ENCODE measurements at regions not wholly inside any gene's neighbourhood (a gene's known extent, or its start where the extent isn't known, plus 50 kb on each side); places are given as distances from the start of the nearest gene placed in this dataset.

- Histone ChIP-seq H4K20me1 (ENCODE audit: insufficient read depth, poor library complexity, severe bottlenecking) (no peaks in the 10 kb centered on the region), H3K36me3 (replicated peaks; ENCODE audit: insufficient read depth, low read depth) (no peaks in the 10 kb centered on the region), H3K9me3 (ENCODE audit: low read depth) (no peaks in the 10 kb centered on the region), H3K9me2 (replicated peaks; ENCODE audit: insufficient read depth) (no peaks in the 10 kb centered on the region), H3K4me2 (no peak overlapping the region), H3K79me2 (no peaks in the 10 kb centered on the region), H2AFZ (no peak overlapping the region), H3K27ac (no peak overlapping the region), H3K4me3 (no peak overlapping the region), H3K27me3 (no peaks in the 10 kb centered on the region), H3K4me1 (ENCODE audit: insufficient read depth) (no peaks in the 10 kb centered on the region)
- no peak for TF ChIP-seq CTCF (IDR thresholded peaks at IDR 0.05; ENCODE audit: poor library complexity)
- TF ChIP-seq EZH2 (IDR thresholded peaks at IDR 0.05; ENCODE audit: borderline replicate concordance): no peak
- no peak for TF ChIP-seq EZH2phosphoT487 (IDR thresholded peaks at IDR 0.05; ENCODE audit: low read depth, severe bottlenecking, unreplicated experiment)
- DNase-seq (ENCODE audit: low spot score): no peak
- WGBS (ENCODE audit: low lambda C conversion rate, missing lambda C conversion rate): 66% methylated on average over 4 of the region's 4 CpGs
Measured at GRCh38 chr10:10225136-10225676, 792.5 kb upstream of the CELF2 start.

- Histone ChIP-seq H3K4me1 (ENCODE audit: insufficient read depth) (no peaks in the 10 kb centered on the region), H2AFZ (no peak overlapping the region), H4K20me1 (ENCODE audit: insufficient read depth, poor library complexity, severe bottlenecking) (no peaks in the 10 kb centered on the region), H3K36me3 (replicated peaks; ENCODE audit: insufficient read depth, low read depth) (no peaks in the 10 kb centered on the region), H3K79me2 (no peaks in the 10 kb centered on the region), H3K9me3 (ENCODE audit: low read depth) (no peaks in the 10 kb centered on the region), H3K4me2 (no peak overlapping the region), H3K27ac (no peak overlapping the region), H3K9me2 (replicated peaks; ENCODE audit: insufficient read depth) (no peaks in the 10 kb centered on the region), H3K27me3 (no peaks in the 10 kb centered on the region), H3K4me3 (no peak overlapping the region)
- TF ChIP-seq EZH2 (IDR thresholded peaks at IDR 0.05; ENCODE audit: borderline replicate concordance) (no peak), EZH2phosphoT487 (IDR thresholded peaks at IDR 0.05; ENCODE audit: low read depth, severe bottlenecking, unreplicated experiment) (no peak)
- 83% methylated on average over 2 of the region's 2 CpGs for WGBS (ENCODE audit: low lambda C conversion rate, missing lambda C conversion rate)
- DNase-seq (ENCODE audit: low spot score): no peak
Measured at GRCh38 chr10:10233229-10233628, 784.4 kb upstream of the CELF2 start.

GRCh38 chr10:10235003-10235402 lies 782.7 kb upstream of the CELF2 start:
- H2AFZ ChIP-seq: peak overlapping the region; percentile 24
- no peak overlapping the region for H3K4me3 ChIP-seq
- no peaks in the 10 kb centered on the region for H3K36me3 ChIP-seq (replicated peaks; ENCODE audit: insufficient read depth, low read depth)
- H4K20me1 ChIP-seq (ENCODE audit: insufficient read depth, poor library complexity, severe bottlenecking): no peaks in the 10 kb centered on the region
- WGBS (ENCODE audit: low lambda C conversion rate, missing lambda C conversion rate): 62% methylated on average over 3 of the region's 3 CpGs
- H3K27ac ChIP-seq: no peak overlapping the region
- no peak overlapping the region for H3K4me2 ChIP-seq
- no peaks in the 10 kb centered on the region for H3K79me2 ChIP-seq
- no peak for DNase-seq (ENCODE audit: low spot score)
- no peaks in the 10 kb centered on the region for H3K4me1 ChIP-seq (ENCODE audit: insufficient read depth)
- H3K9me2 ChIP-seq (replicated peaks; ENCODE audit: insufficient read depth): no peaks in the 10 kb centered on the region
- H3K27me3 ChIP-seq: no peaks in the 10 kb centered on the region
- no peaks in the 10 kb centered on the region for H3K9me3 ChIP-seq (ENCODE audit: low read depth)
- TF ChIP-seq EZH2phosphoT487 (IDR thresholded peaks at IDR 0.05; ENCODE audit: low read depth, severe bottlenecking, unreplicated experiment): no peak
- no peak for TF ChIP-seq CTCF (IDR thresholded peaks at IDR 0.05; ENCODE audit: poor library complexity)
- TF ChIP-seq EZH2 (IDR thresholded peaks at IDR 0.05; ENCODE audit: borderline replicate concordance): no peak

GRCh38 chr10:10247585-10247984 lies 770.1 kb upstream of the CELF2 start:
- H3K36me3 ChIP-seq (replicated peaks; ENCODE audit: insufficient read depth, low read depth): no peaks in the 10 kb centered on the region
- no peaks in the 10 kb centered on the region for H3K27me3 ChIP-seq
- no peak overlapping the region for H3K4me2 ChIP-seq
- no peak for DNase-seq (ENCODE audit: low spot score)
- 92% methylated on average over 6 of the region's 6 CpGs for WGBS (ENCODE audit: low lambda C conversion rate, missing lambda C conversion rate)
- H3K9me2 ChIP-seq (replicated peaks; ENCODE audit: insufficient read depth): no peaks in the 10 kb centered on the region
- TF ChIP-seq CTCF (IDR thresholded peaks at IDR 0.05; ENCODE audit: poor library complexity): no peak
- TF ChIP-seq EZH2phosphoT487 (IDR thresholded peaks at IDR 0.05; ENCODE audit: low read depth, severe bottlenecking, unreplicated experiment): no peak
- TF ChIP-seq EZH2 (IDR thresholded peaks at IDR 0.05; ENCODE audit: borderline replicate concordance): no peak
- H3K79me2 ChIP-seq: no peaks in the 10 kb centered on the region
- H3K27ac ChIP-seq: no peak overlapping the region
- H3K9me3 ChIP-seq (ENCODE audit: low read depth): no peaks in the 10 kb centered on the region
- H3K4me3 ChIP-seq: no peak overlapping the region
- H3K4me1 ChIP-seq (ENCODE audit: insufficient read depth): no peaks in the 10 kb centered on the region
- H4K20me1 ChIP-seq (ENCODE audit: insufficient read depth, poor library complexity, severe bottlenecking): no peaks in the 10 kb centered on the region
- H2AFZ ChIP-seq: no peak overlapping the region
